ENCODE measurements at regions not wholly inside any gene's neighbourhood (a gene's known extent, or its start where the extent isn't known, plus 50 kb on each side); places are given as distances from the start of the nearest gene placed in this dataset.

- Histone ChIP-seq H3K4me3 (no peak overlapping the region), H3K27ac (no peak overlapping the region)
These were observed 522.6 kb downstream of the DNAJB9 start for GRCh38 chr7:109092268-109092667.

- H3K4me3 ChIP-seq, result no peak overlapping the region
- H3K27ac ChIP-seq, result no peak overlapping the region
These were observed 531.7 kb downstream of the DNAJB9 start for GRCh38 chr7:109101332-109101731.

DNA sequence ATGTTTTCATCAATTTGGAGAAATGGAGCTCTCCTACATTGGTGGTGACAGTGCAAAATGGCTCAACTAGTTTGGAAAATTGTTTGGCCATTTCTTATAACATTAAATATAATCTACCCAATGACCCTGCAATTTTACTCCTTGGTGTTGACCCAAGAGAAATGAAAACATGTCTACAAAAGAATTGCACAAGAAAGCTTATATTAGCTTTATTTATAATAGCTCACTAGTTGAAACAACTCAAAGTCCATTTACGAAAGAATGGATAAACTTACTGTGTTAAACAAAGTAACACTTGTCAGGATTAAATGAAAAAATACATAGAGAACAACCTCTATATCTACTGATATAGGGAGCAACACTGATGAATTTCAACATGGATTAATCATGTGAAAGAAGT lies 539.9 kb downstream of the DNAJB9 start:
- Histone ChIP-seq H3K27ac (no peak overlapping the region), H3K4me3 (no peak overlapping the region)

GRCh38 chr7:109111086-109111485 lies 541.4 kb downstream of the DNAJB9 start:
- no peak overlapping the region for H3K4me3 ChIP-seq

GRCh38 chr7:109121599-109122300 lies 552.1 kb downstream of the DNAJB9 start:
- Histone ChIP-seq H3K4me3 (no peak overlapping the region), H3K27ac (no peak overlapping the region)

More at GRCh38 chr7:109111086-109111485, 541.4 kb downstream of the DNAJB9 start:
- no peak overlapping the region for H3K27ac ChIP-seq

- Histone ChIP-seq H3K4me3 (no peak overlapping the region), H3K27ac (no peak overlapping the region)
These were observed 555.3 kb downstream of the DNAJB9 start for GRCh38 chr7:109125001-109125400.

GRCh38 chr7:109126404-109127050 lies 556.9 kb downstream of the DNAJB9 start:
- H3K4me3 ChIP-seq, result no peak overlapping the region
- no peak overlapping the region for H3K27ac ChIP-seq

DNA sequence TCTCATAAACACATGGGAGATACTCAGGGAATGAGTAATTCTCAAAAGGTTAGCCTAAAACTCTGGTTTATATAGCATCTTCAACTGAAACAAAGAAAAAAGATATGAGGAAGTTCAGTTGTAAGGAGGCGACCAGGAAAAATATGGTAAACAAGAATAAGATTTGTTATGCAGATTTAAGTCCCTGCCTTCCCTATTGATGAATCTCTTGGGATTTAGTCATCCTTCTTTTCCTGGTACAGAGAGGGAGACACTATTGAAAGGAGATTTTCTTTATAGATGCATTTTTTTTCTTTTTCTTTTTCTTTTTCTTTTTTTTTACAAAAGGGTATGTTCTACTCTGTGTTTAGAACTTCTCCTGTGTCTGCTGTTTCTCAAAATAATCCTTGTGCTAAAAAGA lies 557.5 kb downstream of the DNAJB9 start:
- Histone ChIP-seq H3K27ac (no peak overlapping the region), H3K4me3 (no peak overlapping the region)

DNA sequence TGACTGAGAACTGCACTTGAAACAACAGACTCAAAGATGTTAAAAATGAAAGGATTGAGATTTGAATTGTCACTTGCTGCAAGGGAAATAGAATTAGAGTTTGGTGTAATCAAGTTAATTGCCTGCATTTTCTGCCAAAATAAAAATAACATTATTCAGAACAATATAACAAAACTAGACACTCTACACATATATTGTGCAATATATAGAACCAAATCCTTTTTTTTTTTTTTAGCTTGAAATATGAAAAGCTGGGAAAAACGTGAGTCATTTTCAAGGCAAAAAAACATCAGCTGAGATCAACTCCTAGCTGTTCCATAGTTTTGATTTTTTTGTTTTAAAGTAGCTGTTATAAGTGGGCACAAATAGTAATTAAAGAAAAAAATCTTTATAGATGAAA lies 561.5 kb downstream of the DNAJB9 start:
- H3K4me3 ChIP-seq, result no peak overlapping the region
- no peak overlapping the region for H3K27ac ChIP-seq

DNA sequence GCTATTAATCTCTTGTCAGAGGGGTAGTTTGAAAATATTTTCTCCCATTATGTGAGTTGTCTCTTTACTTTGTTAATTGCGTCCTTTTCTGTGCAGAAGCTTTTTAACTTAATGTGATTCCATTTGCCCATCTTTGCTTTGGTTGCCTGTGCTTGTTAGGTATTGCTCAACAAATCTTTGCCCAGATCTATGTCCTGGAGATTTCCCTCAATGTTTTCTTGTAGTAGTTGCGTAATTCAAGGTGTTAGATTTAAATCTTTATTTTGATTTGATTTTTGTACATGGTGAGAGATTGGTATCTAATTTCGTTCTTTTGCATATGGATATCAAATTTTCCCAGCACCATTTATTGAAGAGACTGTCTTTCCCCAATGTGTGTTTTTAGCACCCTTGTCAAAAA lies 567.2 kb downstream of the DNAJB9 start:
- H3K4me3 ChIP-seq, result no peak overlapping the region
- H3K27ac ChIP-seq, result no peak overlapping the region

DNA sequence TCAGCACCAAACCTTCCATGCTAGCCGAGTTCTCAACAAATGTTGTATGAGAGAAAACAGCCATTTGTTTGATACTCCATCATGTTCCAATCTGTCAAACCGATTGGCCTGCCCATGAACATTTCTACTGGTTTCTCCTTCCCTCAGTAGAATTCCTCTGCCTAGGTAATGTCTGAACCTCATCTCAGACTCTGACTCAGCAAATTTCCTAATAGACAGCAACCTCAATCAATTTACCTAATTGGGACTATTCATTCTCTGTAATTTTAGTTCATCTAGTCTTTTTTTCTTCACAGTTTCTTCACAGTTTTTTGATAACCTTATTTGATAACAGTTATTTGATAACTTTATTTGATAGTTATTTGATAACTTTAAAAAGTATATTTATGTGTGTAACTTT lies 585.1 kb downstream of the DNAJB9 start:
- Histone ChIP-seq H3K27ac (no peak overlapping the region), H3K4me3 (no peak overlapping the region)

- no peak overlapping the region for H3K4me3 ChIP-seq
- no peak overlapping the region for H3K27ac ChIP-seq
These were observed 588.6 kb downstream of the DNAJB9 start for GRCh38 chr7:109158246-109158645.

DNA sequence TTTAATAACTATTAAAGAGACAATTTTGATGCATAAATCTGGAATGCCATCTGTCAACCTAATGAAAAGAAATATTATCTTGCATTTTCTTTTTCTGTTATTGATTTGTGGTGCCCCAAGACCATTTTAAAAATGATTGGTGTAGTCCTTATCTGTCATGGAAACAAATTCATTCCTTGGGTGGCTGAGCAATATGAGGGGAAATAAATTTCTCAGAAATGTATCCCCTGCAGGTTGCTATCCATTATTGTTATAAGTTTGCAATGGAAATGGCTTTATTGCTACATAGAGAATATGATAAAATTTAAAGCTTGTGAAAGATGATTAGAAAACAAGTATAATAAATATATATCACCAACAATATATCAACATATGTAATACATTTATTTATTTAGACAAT lies 607.0 kb downstream of the DNAJB9 start:
- no peak overlapping the region for H3K4me3 ChIP-seq
- no peak overlapping the region for H3K27ac ChIP-seq

DNA sequence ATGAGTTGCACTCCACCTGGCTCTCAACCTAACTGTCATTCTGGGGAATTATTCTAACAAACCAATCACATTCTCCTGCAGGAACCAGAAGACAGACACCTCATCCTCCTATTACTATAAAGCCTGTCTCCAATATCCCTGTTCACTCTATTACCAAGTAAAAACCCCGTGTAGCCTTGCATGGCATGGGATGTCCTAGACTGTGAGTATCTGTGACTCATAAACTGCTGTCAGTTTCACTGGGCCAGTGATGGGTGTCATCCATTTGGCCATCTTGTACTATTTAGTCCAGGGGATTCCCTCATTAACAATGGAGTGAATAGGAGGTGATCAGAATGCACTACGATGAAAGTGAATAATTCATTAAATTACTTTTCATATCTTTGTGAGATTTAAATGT lies 608.7 kb downstream of the DNAJB9 start:
- Histone ChIP-seq H3K27ac (no peak overlapping the region), H3K4me3 (no peak overlapping the region)

DNA sequence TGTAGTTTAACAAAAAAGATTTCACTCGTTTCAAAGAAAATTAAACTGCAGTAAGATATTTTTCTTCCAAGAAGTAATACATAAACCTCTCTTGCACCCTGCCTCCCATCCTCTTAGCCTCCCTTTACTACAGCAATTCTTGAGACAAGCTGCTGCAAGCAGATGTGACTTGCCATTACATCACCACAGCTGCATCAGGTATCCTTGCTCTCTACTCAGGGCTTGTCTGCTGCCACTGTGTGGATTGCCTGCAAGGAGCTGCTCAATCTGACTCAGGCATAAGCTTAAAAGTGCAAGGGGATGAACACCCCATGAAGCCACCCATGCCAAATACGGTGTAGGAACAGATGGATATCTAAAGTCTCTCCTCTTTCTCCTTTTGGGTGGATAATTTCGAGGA lies 609.9 kb downstream of the DNAJB9 start:
- no peak overlapping the region for H3K27ac ChIP-seq
- no peak overlapping the region for H3K4me3 ChIP-seq

- Histone ChIP-seq H3K27ac (no peak overlapping the region), H3K4me3 (no peak overlapping the region)
These were observed 621.2 kb downstream of the DNAJB9 start for GRCh38 chr7:109190766-109191398.

DNA sequence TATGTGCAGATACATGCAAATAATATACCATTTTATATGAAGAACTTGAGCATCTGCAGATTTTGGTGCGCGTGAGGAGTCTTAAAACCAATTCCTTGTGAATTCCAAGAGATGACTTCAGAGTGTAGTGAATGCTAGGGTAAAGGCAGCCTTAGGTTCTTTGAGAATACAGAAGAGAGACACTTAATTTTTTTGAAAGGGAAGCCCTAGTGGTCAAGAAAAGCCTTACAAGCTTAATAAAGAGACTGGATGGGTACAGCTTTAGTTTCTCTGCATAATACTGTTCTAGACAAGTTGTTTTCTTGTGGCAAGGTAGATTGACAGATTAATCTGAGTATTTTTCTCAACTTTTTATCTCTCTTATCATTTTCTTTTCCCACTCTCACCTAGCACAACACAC lies 636.5 kb downstream of the DNAJB9 start:
- H3K4me3 ChIP-seq, result no peak overlapping the region
- no peak overlapping the region for H3K27ac ChIP-seq

- Histone ChIP-seq H3K4me3 (no peak overlapping the region), H3K27ac (no peak overlapping the region)
These were observed 643.4 kb downstream of the DNAJB9 start for GRCh38 chr7:109213081-109213480.

- no peak overlapping the region for H3K27ac ChIP-seq
These were observed 645.7 kb downstream of the DNAJB9 start for GRCh38 chr7:109215341-109215740.

GRCh38 chr7:109224100-109224499 lies 654.4 kb downstream of the DNAJB9 start:
- H3K27ac ChIP-seq, result no peak overlapping the region
- no peak overlapping the region for H3K4me3 ChIP-seq

More at GRCh38 chr7:109215341-109215740, 645.7 kb downstream of the DNAJB9 start:
- H3K4me3 ChIP-seq, result no peak overlapping the region

GRCh38 chr7:109226699-109227098 lies 657.0 kb downstream of the DNAJB9 start:
- no peak overlapping the region for H3K4me3 ChIP-seq

More at GRCh38 chr7:109226699-109227098, 657.0 kb downstream of the DNAJB9 start:
- H3K27ac ChIP-seq, result no peak overlapping the region
